ENCODE measurements at regions not wholly inside any gene's neighbourhood (a gene's known extent, or its start where the extent isn't known, plus 50 kb on each side); places are given as distances from the start of the nearest gene placed in this dataset.

DNA sequence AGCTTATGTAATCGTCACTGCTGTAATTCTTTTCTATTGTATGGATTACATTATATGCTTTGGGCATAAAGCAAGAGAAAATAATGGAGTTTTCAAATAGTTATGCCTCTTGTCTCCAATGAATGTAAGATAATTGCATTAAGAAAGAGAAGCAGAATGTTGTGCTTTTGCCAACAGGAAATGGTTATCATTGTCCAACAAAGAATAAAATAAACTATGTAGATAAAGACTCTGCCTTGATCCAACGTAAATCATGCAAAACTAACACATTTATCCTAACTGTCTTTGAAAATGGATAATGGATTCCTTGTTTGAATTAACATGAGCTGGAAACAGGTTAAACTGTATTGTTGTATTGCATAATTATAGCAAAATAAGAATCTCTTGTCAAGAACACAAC, 1709.0 kb downstream of the PCDH7 start:
- ATAC-seq, result no peak
- TF ChIP-seq ZNF565 (CRISPR knock-in tag; conservative IDR thresholded peaks at IDR 0.05; ENCODE audit: low read depth) (no peak), ARNTL (CRISPR knock-in tag; IDR thresholded peaks at IDR 0.05; ENCODE audit: borderline replicate concordance, low read depth) (no peak)
- TF ChIP-seq, protein P1, sequence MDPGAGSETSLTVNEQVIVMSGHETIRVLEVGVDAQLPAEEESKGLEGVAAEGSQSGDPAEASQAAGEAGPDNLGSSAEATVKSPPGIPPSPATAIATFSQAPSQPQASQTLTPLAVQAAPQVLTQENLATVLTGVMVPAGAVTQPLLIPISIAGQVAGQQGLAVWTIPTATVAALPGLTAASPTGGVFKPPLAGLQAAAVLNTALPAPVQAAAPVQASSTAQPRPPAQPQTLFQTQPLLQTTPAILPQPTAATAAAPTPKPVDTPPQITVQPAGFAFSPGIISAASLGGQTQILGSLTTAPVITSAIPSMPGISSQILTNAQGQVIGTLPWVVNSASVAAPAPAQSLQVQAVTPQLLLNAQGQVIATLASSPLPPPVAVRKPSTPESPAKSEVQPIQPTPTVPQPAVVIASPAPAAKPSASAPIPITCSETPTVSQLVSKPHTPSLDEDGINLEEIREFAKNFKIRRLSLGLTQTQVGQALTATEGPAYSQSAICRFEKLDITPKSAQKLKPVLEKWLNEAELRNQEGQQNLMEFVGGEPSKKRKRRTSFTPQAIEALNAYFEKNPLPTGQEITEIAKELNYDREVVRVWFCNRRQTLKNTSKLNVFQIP (CRISPR knock-in tag; IDR thresholded peaks at IDR 0.05; ENCODE audit: borderline replicate concordance, low read depth), result no peak
- TF ChIP-seq, protein P2, sequence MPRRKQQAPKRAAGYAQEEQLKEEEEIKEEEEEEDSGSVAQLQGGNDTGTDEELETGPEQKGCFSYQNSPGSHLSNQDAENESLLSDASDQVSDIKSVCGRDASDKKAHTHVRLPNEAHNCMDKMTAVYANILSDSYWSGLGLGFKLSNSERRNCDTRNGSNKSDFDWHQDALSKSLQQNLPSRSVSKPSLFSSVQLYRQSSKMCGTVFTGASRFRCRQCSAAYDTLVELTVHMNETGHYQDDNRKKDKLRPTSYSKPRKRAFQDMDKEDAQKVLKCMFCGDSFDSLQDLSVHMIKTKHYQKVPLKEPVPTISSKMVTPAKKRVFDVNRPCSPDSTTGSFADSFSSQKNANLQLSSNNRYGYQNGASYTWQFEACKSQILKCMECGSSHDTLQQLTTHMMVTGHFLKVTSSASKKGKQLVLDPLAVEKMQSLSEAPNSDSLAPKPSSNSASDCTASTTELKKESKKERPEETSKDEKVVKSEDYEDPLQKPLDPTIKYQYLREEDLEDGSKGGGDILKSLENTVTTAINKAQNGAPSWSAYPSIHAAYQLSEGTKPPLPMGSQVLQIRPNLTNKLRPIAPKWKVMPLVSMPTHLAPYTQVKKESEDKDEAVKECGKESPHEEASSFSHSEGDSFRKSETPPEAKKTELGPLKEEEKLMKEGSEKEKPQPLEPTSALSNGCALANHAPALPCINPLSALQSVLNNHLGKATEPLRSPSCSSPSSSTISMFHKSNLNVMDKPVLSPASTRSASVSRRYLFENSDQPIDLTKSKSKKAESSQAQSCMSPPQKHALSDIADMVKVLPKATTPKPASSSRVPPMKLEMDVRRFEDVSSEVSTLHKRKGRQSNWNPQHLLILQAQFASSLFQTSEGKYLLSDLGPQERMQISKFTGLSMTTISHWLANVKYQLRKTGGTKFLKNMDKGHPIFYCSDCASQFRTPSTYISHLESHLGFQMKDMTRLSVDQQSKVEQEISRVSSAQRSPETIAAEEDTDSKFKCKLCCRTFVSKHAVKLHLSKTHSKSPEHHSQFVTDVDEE (CRISPR knock-in tag; IDR thresholded peaks at IDR 0.05), result no peak

DNA sequence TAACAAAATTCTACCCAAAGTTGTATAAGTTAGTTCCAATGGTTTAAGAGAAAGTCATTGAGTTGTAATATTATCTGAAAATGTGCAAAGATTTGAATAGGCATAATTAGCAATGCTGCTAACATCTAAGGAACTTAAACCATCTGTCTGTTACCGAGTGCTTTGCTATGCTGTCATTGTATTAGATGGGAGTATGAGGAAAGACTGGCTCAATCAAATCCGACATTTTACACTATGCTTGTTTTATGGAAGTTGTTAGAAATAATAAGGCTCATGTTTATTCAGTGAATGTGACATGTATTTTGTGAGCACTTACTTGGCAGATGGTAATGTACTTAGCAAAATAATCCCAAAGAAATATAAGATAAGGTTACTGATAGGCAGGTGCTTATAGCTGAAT, 1715.1 kb downstream of the PCDH7 start:
- TF ChIP-seq ISL1 (CRISPR knock-in tag; IDR thresholded peaks at IDR 0.05), result no peak
- no peak for TF ChIP-seq ZFP30 (CRISPR knock-in tag; IDR thresholded peaks at IDR 0.05)
- no peak for TF ChIP-seq GLIS3 (CRISPR knock-in tag; IDR thresholded peaks at IDR 0.05)
- no peak for TF ChIP-seq SNAI2 (CRISPR knock-in tag; IDR thresholded peaks at IDR 0.05)
- TF ChIP-seq TOX (CRISPR knock-in tag; IDR thresholded peaks at IDR 0.05; ENCODE audit: borderline replicate concordance), result no peak
- TF ChIP-seq ZC3H10 (CRISPR knock-in tag; IDR thresholded peaks at IDR 0.05), result no peak
- TF ChIP-seq ZNF8 (CRISPR knock-in tag; IDR thresholded peaks at IDR 0.05), result no peak
- no peak for TF ChIP-seq BACH2 (CRISPR knock-in tag; IDR thresholded peaks at IDR 0.05; ENCODE audit: borderline replicate concordance)
- no peak for TF ChIP-seq PPARA (CRISPR knock-in tag; IDR thresholded peaks at IDR 0.05; ENCODE audit: borderline replicate concordance)
- TF ChIP-seq CSRNP3 (CRISPR knock-in tag; IDR thresholded peaks at IDR 0.05), result no peak
- no peak for TF ChIP-seq ZNF70 (CRISPR knock-in tag; IDR thresholded peaks at IDR 0.05)
- TF ChIP-seq ESRRG (CRISPR knock-in tag; IDR thresholded peaks at IDR 0.05), result no peak
- no peak for TF ChIP-seq ARNTL (CRISPR knock-in tag; IDR thresholded peaks at IDR 0.05; ENCODE audit: borderline replicate concordance, low read depth)
- no peak for ATAC-seq

DNA sequence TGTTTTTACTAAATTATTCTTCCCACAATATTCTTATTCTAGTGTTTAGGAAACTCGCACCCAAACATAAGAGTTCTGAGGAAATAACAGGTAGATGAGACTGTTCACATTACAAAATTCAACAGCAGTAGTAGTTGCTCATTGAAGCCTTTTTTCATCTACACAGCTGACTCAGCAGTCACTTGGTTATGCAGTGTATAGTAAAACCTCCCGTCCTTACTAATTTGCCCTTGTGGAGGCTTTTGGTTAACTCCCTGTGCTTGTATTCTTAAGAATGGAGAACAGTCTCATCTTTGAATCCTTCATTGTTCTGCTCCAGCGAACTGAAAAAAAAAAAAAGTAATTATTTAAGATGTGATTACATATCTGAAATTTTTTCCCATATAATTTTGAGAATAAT, 1716.6 kb downstream of the PCDH7 start:
- ATAC-seq, result no peak
- no peak for TF ChIP-seq ZNF70 (CRISPR knock-in tag; IDR thresholded peaks at IDR 0.05)
- TF ChIP-seq ZFP3 (CRISPR knock-in tag; IDR thresholded peaks at IDR 0.05), result no peak
- TF ChIP-seq, protein P1 (CRISPR knock-in tag; IDR thresholded peaks at IDR 0.05; ENCODE audit: borderline replicate concordance, low read depth), result no peak
- TF ChIP-seq TCF4 (CRISPR knock-in tag; IDR thresholded peaks at IDR 0.05; ENCODE audit: borderline replicate concordance), result no peak

DNA sequence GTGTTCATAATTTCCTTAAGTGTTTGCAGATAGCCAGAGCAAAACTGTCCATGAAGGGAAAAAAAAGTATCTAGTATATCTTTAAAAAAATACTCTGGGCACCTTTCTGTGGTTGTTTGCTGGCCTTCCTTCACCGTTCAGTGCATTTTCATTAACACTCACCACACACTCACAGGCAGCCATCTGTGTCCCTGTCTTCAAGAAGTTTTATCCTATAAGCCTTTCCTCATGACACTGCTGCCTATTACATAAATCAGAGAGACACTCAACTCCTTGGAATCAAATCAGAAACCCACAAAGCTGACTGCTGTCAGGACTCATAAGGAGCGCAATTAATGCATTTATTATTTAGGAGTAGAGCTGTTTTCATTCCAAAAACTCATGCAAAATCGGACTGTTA, 1720.2 kb downstream of the PCDH7 start:
- TF ChIP-seq ZNF70 (CRISPR knock-in tag; IDR thresholded peaks at IDR 0.05), result no peak
- TF ChIP-seq PPARA (CRISPR knock-in tag; IDR thresholded peaks at IDR 0.05; ENCODE audit: borderline replicate concordance), result no peak
- no peak for TF ChIP-seq CSDC2 (CRISPR knock-in tag; IDR thresholded peaks at IDR 0.05)
- TF ChIP-seq SNAI2 (CRISPR knock-in tag; IDR thresholded peaks at IDR 0.05), result no peak
- TF ChIP-seq RARB (CRISPR knock-in tag; IDR thresholded peaks at IDR 0.05), result no peak
- TF ChIP-seq ZC3H10 (CRISPR knock-in tag; IDR thresholded peaks at IDR 0.05), result no peak
- TF ChIP-seq OSR1 (CRISPR knock-in tag; IDR thresholded peaks at IDR 0.05), result no peak
- TF ChIP-seq, protein P1 (CRISPR knock-in tag; IDR thresholded peaks at IDR 0.05; ENCODE audit: borderline replicate concordance, low read depth), result no peak
- no peak for TF ChIP-seq ZNF565 (CRISPR knock-in tag; conservative IDR thresholded peaks at IDR 0.05; ENCODE audit: low read depth)
- no peak for TF ChIP-seq BACH2 (CRISPR knock-in tag; IDR thresholded peaks at IDR 0.05; ENCODE audit: borderline replicate concordance)
- TF ChIP-seq, protein P2 (CRISPR knock-in tag; IDR thresholded peaks at IDR 0.05), result no peak
- TF ChIP-seq CREB5 (CRISPR knock-in tag; IDR thresholded peaks at IDR 0.05; ENCODE audit: low read depth), result no peak
- TF ChIP-seq ZFP3 (CRISPR knock-in tag; IDR thresholded peaks at IDR 0.05), result no peak
- ATAC-seq, result no peak

All from SK-N-SH treated with all-trans-retinoic acid at 6 μM for 48 hours (cell line).